ENCODE measurements at regions not wholly inside any gene's neighbourhood (a gene's known extent, or its start where the extent isn't known, plus 50 kb on each side); places are given as distances from the start of the nearest gene placed in this dataset.

DNA sequence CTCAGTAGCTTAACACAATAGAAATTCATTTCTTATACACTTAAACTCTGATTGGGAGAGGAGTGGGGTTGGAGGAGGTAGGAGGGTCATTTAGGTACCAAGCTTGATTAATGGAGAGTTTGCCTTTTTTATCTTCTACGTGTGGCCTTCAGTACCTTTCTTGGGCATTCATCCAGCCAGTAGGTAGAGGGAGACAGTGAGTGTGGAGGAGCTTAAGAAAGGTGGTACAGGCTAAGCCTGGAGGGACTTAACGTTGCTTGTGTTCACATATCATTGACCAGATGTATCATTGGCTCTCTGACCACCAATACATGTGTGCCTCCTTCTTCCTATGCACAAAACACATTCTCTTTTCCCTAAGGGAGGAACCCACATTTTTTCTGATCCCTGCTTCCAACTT is 232.9 kb upstream of the CRY1 start:
- ChIA-PET CTCF (ENCODE audit: partially characterized antibody) (interaction anchor here (1.0 to 4.9 kb wide), 20 partner anchors 8 to 345 kb away, joined by 3 to 18 read pairs (median 4); no protein-coding TSS in a partner anchor), POLR2A (ENCODE audit: partially characterized antibody) (no interaction called here)
- Histone ChIP-seq H4K5ac (ENCODE audit: insufficient read length, low read depth, low read length) (no peak overlapping the region), H4K8ac (ENCODE audit: extremely low read depth, insufficient read depth, low read length) (no peak overlapping the region), H2BK20ac (ENCODE audit: low read length) (no peak overlapping the region), H3K9ac (replicated peaks in 1 of 4; ENCODE audit: extremely low read depth in 1 of 4, low read depth in 3 of 4, low read length in 3 of 4) (no peak overlapping the region), H3K4me2 (ENCODE audit: insufficient read depth in 1 of 2, low read depth in 2 of 2, low read length in 2 of 2) (no peak overlapping the region), H2BK15ac (ENCODE audit: low read length) (no peak overlapping the region), H2BK120ac (replicated peaks; ENCODE audit: low read depth, low read length) (no peak overlapping the region), H3K4ac (replicated peaks; ENCODE audit: insufficient read length, low read depth, low read length) (no peak overlapping the region), H3K9me3 (ENCODE audit: insufficient read depth in 2 of 2, low read depth in 1 of 2, low read length in 1 of 2) (no peaks in the 10 kb centered on the region), H3K79me1 (ENCODE audit: low read depth, low read length) (no peaks in the 10 kb centered on the region), H3K36me3 (ENCODE audit: control insufficient read depth in 2 of 4, insufficient read depth in 4 of 4, low read length in 3 of 4) (no peaks in the 10 kb centered on the region), H3K14ac (ENCODE audit: insufficient read length) (no peak overlapping the region), H3K27me3 (replicated peaks in 1 of 4; ENCODE audit: control insufficient read depth in 3 of 4, extremely low read depth in 1 of 4, insufficient read depth in 3 of 4, low read length in 3 of 4) (peaks cover 0 to 9% (median 8%) of the 10 kb centered on the region in 4 experiments; a peak in 6 of 7 replicates), H3K56ac (replicated peaks; ENCODE audit: insufficient read length, low read depth, low read length) (no peak overlapping the region), H4K20me1 (replicated peaks in 1 of 2; ENCODE audit: control insufficient read depth in 1 of 2, insufficient read depth in 2 of 2, low read length in 2 of 2) (no peaks in the 10 kb centered on the region), H2BK5ac (ENCODE audit: low read depth, low read length) (no peak overlapping the region), H3K4me1 (replicated peaks in 1 of 4; ENCODE audit: control insufficient read depth in 3 of 4, insufficient read depth in 4 of 4, low read length in 3 of 4) (peaks cover 0 to 7% (median 2%) of the 10 kb centered on the region in 4 experiments), H2AFZ (ENCODE audit: low read length) (no peak overlapping the region), H4K91ac (replicated peaks; ENCODE audit: insufficient read length, low read length) (no peak overlapping the region), H3K18ac (ENCODE audit: extremely low read depth, low read length) (no peak overlapping the region), H3K23me2 (ENCODE audit: low read depth, low read length) (peaks cover 4% of the 10 kb centered on the region), H3K23ac (ENCODE audit: insufficient read length) (no peak overlapping the region), H3K79me2 (ENCODE audit: control insufficient read depth in 1 of 2, insufficient read depth in 2 of 2, low read length in 2 of 2) (no peaks in the 10 kb centered on the region), H2BK12ac (ENCODE audit: low read depth, low read length) (no peak overlapping the region), H3K27ac (ENCODE audit: low read depth, low read length) (no peak overlapping the region), H3K4me3 (ENCODE audit: extremely low read depth in 1 of 4, insufficient read depth in 2 of 4, low read depth in 3 of 4, low read length in 4 of 4) (no peak overlapping the region), H2AK5ac (ENCODE audit: low read depth, low read length) (no peak overlapping the region)
- FAIRE-seq (no peak), DNase-seq (ENCODE audit: low read depth in 1 of 2, low spot score in 2 of 2) (no peak)
- TF ChIP-seq RXRA (IDR thresholded peaks at IDR 0.05; ENCODE audit: insufficient read depth, low read depth, low read length) (no peak), MAFK (IDR thresholded peaks at IDR 0.05; ENCODE audit: low read depth, low read length) (no peak), ZNF274 (IDR thresholded peaks at IDR 0.05; ENCODE audit: borderline replicate concordance, extremely low read depth, low read length) (no peak), SP4 (IDR thresholded peaks at IDR 0.05; ENCODE audit: low read length) (no peak), RAD21 (IDR thresholded peaks at IDR 0.05 in 1 of 2, conservative IDR thresholded peaks at IDR 0.05 in 1 of 2; ENCODE audit: low read depth in 2 of 2, low read length in 2 of 2) (peak in 1 of 2 experiments; percentile 46; a peak in 2 of 4 replicates)
- TF ChIP-seq, protein P1, sequence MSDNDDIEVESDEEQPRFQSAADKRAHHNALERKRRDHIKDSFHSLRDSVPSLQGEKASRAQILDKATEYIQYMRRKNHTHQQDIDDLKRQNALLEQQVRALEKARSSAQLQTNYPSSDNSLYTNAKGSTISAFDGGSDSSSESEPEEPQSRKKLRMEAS (IDR thresholded peaks at IDR 0.05) = no peak
- TF ChIP-seq, protein P2, sequence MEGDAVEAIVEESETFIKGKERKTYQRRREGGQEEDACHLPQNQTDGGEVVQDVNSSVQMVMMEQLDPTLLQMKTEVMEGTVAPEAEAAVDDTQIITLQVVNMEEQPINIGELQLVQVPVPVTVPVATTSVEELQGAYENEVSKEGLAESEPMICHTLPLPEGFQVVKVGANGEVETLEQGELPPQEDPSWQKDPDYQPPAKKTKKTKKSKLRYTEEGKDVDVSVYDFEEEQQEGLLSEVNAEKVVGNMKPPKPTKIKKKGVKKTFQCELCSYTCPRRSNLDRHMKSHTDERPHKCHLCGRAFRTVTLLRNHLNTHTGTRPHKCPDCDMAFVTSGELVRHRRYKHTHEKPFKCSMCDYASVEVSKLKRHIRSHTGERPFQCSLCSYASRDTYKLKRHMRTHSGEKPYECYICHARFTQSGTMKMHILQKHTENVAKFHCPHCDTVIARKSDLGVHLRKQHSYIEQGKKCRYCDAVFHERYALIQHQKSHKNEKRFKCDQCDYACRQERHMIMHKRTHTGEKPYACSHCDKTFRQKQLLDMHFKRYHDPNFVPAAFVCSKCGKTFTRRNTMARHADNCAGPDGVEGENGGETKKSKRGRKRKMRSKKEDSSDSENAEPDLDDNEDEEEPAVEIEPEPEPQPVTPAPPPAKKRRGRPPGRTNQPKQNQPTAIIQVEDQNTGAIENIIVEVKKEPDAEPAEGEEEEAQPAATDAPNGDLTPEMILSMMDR (IDR thresholded peaks at IDR 0.05; ENCODE audit: control extremely low read depth in 1 of 3, insufficient read depth in 1 of 3, low read depth in 1 of 3, low read length in 3 of 3) = peak in 2 of 3 experiments; percentile 39; a peak in 3 of 4 replicates
- 74% methylated on average over 2 of the region's 2 CpGs; no CpG with 5 or more reads in 1 of the 2 experiments for WGBS, 2 experiments (ENCODE audit: extremely low coverage in 1 of 2, insufficient coverage in 1 of 2, insufficient read length in 1 of 2, insufficient replicate concordance in 2 of 2, low coverage in 1 of 2, low lambda C conversion rate in 2 of 2, missing lambda C conversion rate in 1 of 2)

Measured in H1 (cell line).